T-helper 2 cell (primary cell): ENCODE measurements at regions not wholly inside any gene's neighbourhood (a gene's known extent, or its start where the extent isn't known, plus 50 kb on each side); places are given as distances from the start of the nearest gene placed in this dataset.

ENCODE experiments used
- DNase-seq, 5 experiments: peaks; one replicate each; pipeline versions ENCODE4 v3.0.0 to v3.0.0-alpha.2; 2012 to 2022

- DNase-seq: no peak
Observed at GRCh38 chr18:44466997-44467396, 213.7 kb upstream of the SETBP1 start.

- no peak for DNase-seq
Observed at GRCh38 chr18:44467718-44468117, 213.0 kb upstream of the SETBP1 start.

- no peak for DNase-seq
Observed at GRCh38 chr18:44473394-44474066, 207.2 kb upstream of the SETBP1 start.

GRCh38 chr18:44474067-44474411, 206.6 kb upstream of the SETBP1 start:
- DNase-seq: no peak

- DNase-seq: no peak
Observed at GRCh38 chr18:44474591-44474990, 206.1 kb upstream of the SETBP1 start.

GRCh38 chr18:44482761-44483160, 197.9 kb upstream of the SETBP1 start:
- DNase-seq: no peak

GRCh38 chr18:44495151-44495550, 185.5 kb upstream of the SETBP1 start:
- DNase-seq: no peak

GRCh38 chr18:44497311-44497710, 183.4 kb upstream of the SETBP1 start:
- no peak for DNase-seq

GRCh38 chr18:44497757-44498490, 182.8 kb upstream of the SETBP1 start:
- no peak for DNase-seq

- DNase-seq: no peak
Observed at GRCh38 chr18:44500808-44501610, 179.7 kb upstream of the SETBP1 start.

- DNase-seq: no peak
Observed at GRCh38 chr18:44502221-44502620, 178.5 kb upstream of the SETBP1 start.

GRCh38 chr18:44502790-44503189, 177.9 kb upstream of the SETBP1 start:
- DNase-seq: no peak

GRCh38 chr18:44503854-44504253, 176.8 kb upstream of the SETBP1 start:
- no peak for DNase-seq

GRCh38 chr18:44507729-44508325, 172.9 kb upstream of the SETBP1 start:
- DNase-seq: peak in 1 of 5 experiments; percentile 57

GRCh38 chr18:44508474-44508873, 172.2 kb upstream of the SETBP1 start:
- DNase-seq: peak in 1 of 5 experiments; percentile 24

- no peak for DNase-seq
Observed at GRCh38 chr18:44509048-44509447, 171.6 kb upstream of the SETBP1 start.

GRCh38 chr18:44510390-44510789, 170.3 kb upstream of the SETBP1 start:
- no peak for DNase-seq

- DNase-seq: no peak
Observed at GRCh38 chr18:44513233-44513632, 167.5 kb upstream of the SETBP1 start.

- no peak for DNase-seq
Observed at GRCh38 chr18:44514106-44514505, 166.6 kb upstream of the SETBP1 start.

- no peak for DNase-seq
Observed at GRCh38 chr18:44514766-44515165, 165.9 kb upstream of the SETBP1 start.

- DNase-seq: no peak
Observed at GRCh38 chr18:44516450-44516849, 164.2 kb upstream of the SETBP1 start.

GRCh38 chr18:44517136-44517535, 163.6 kb upstream of the SETBP1 start:
- no peak for DNase-seq

- no peak for DNase-seq
Observed at GRCh38 chr18:44518091-44518615, 162.5 kb upstream of the SETBP1 start.
